B cell (primary cell): ENCODE measurements at regions not wholly inside any gene's neighbourhood (a gene's known extent, or its start where the extent isn't known, plus 50 kb on each side); places are given as distances from the start of the nearest gene placed in this dataset.

Experiments
- ATAC-seq: fragments of 200-7000 bp; cut with Tn5 transposase; one replicate; pipeline ENCODE4 v1.10.0; 2021; ENCODE audit warnings: low read depth, mild to moderate bottlenecking, moderate number of reproducible peaks, moderate library complexity
- CTCF ChIA-PET: fragments of 350-600 bp; sonication (Branson Sonifier 250); formaldehyde crosslinking; loops from one replicate; lab custom pipeline; 2021; ENCODE audit warnings: antibody characterized with exemption, inconsistent platforms; lab: Charles Lee
- POLR2A ChIA-PET: fragments of 350-600 bp; sonication (Branson Sonifier 250); formaldehyde crosslinking; loops from one replicate; lab custom pipeline; 2021; ENCODE audit warnings: antibody characterized with exemption; lab: Charles Lee
- DNase-seq: peaks from one replicate; pipeline ENCODE4 v3.0.0; 2013
- H2AFZ ChIP-seq: 2 replicates; pipeline ENCODE4 v1.6.1; 2012; ENCODE audit warnings: mild to moderate bottlenecking, low read depth, low read length; ENCODE audit not compliant: insufficient read depth, poor library complexity, severe bottlenecking
- H3K27ac ChIP-seq, 2 donors: 1 replicate in 1 of 2; 2 replicates in 1 of 2; pipeline ENCODE4 v1.5.1; 2012 to 2013; ENCODE audit warnings: low read length in 2 of 2, mild to moderate bottlenecking in 2 of 2, moderate library complexity in 1 of 2
- H3K27me3 ChIP-seq, 4 experiments: fragments of 200-600 bp in 1 of 4; sonication (generic) in 1 of 4; replicated peaks in 1 of 4; 1 replicate in 2 of 4; 2 replicates in 2 of 4; pipeline versions ENCODE4 v1.6.1 to v1.7.0; 2013 to 2016; ENCODE audit warnings: low read length in 3 of 4, mild to moderate bottlenecking in 2 of 4, mixed read lengths in 1 of 4, moderate library complexity in 1 of 4; ENCODE audit not compliant: insufficient read depth in 4 of 4, control insufficient read depth in 3 of 4; ENCODE audit errors: control extremely low read depth in 1 of 4
- H3K36me3 ChIP-seq, 2 experiments: replicated peaks in 1 of 2; 1 replicate in 1 of 2; 2 replicates in 1 of 2; pipeline versions ENCODE4 v1.6.1 to v1.7.1; 2013; ENCODE audit warnings: low read length in 1 of 2; ENCODE audit not compliant: insufficient read depth in 2 of 2, control insufficient read depth in 1 of 2; ENCODE audit errors: control extremely low read depth in 1 of 2, extremely low read depth in 1 of 2
- H3K4me1 ChIP-seq, 2 donors: fragments of 200-600 bp in 1 of 2; sonication (generic) in 1 of 2; 1 replicate in 1 of 2; 2 replicates in 1 of 2; pipeline versions ENCODE4 v1.5.1 to v1.6.1; 2013 to 2017; ENCODE audit warnings: low read length in 2 of 2; ENCODE audit not compliant: control insufficient read depth in 2 of 2, insufficient read depth in 2 of 2
- H3K4me2 ChIP-seq: replicated peaks from 2 replicates; pipeline ENCODE3; 2012; ENCODE audit warnings: mild to moderate bottlenecking, low read depth, low read length; ENCODE audit not compliant: poor library complexity, severe bottlenecking
- H3K4me3 ChIP-seq, 5 experiments: fragments of 200-600 bp in 1 of 5; sonication (generic) in 1 of 5; 1 replicate in 3 of 5; 2 replicates in 2 of 5; pipeline versions ENCODE4 v1.5.1 to v1.7.0; 2011 to 2016; ENCODE audit warnings: low read length in 4 of 5, mild to moderate bottlenecking in 4 of 5, low read depth in 2 of 5, control low read depth in 1 of 5, moderate library complexity in 1 of 5; ENCODE audit not compliant: insufficient read depth in 1 of 5; ENCODE audit errors: control extremely low read depth in 1 of 5, extremely low read depth in 1 of 5
- H3K79me2 ChIP-seq: fragments of 200-600 bp; sonication (generic); one replicate; pipeline ENCODE4 v1.6.0; 2016; ENCODE audit warnings: low read length; ENCODE audit not compliant: control insufficient read depth, insufficient read depth
- H3K9ac ChIP-seq: fragments of 200-600 bp; sonication (generic); 2 replicates; pipeline ENCODE4 v1.6.1; 2017; ENCODE audit warnings: mild to moderate bottlenecking, low read length, moderate library complexity
- H3K9me3 ChIP-seq, 3 donors: one replicate each; pipeline versions ENCODE4 v1.6.1 to v1.7.1; 2013; ENCODE audit warnings: low read length in 2 of 3; ENCODE audit not compliant: control insufficient read depth in 2 of 3, insufficient read depth in 1 of 3; ENCODE audit errors: control extremely low read depth in 1 of 3
- H4K20me1 ChIP-seq: 2 replicates; pipeline ENCODE4 v1.6.0; 2012; ENCODE audit warnings: mild to moderate bottlenecking, low read length; ENCODE audit not compliant: insufficient read depth, control insufficient read depth, poor library complexity, severe bottlenecking
- H3K27ac Mint-ChIP-seq: one replicate; pipeline ENCODE4 v1.8.0; 2021; ENCODE audit warnings: mixed read lengths
- H3K27me3 Mint-ChIP-seq: one replicate; pipeline ENCODE4 v1.8.0; 2021; ENCODE audit warnings: mixed read lengths
- H3K4me1 Mint-ChIP-seq: one replicate; pipeline ENCODE4 v1.8.0; 2021; ENCODE audit warnings: mixed read lengths
- H3K4me3 Mint-ChIP-seq: one replicate; pipeline ENCODE4 v1.8.0; 2021; ENCODE audit warnings: mixed read lengths
- H3K9me3 Mint-ChIP-seq: one replicate; pipeline ENCODE4 v1.8.0; 2022; ENCODE audit warnings: mixed read lengths; ENCODE audit not compliant: insufficient read depth
- EZH2 ChIP-seq: IDR thresholded peaks from 2 replicates; pipeline ENCODE4 v1.6.1; 2012; ENCODE audit warnings: borderline replicate concordance, low read depth, mild to moderate bottlenecking, moderate library complexity, low read length; ENCODE audit not compliant: insufficient read depth, poor library complexity, severe bottlenecking
- WGBS: methylation state at CpG from one replicate; pipeline ENCODE4 v1.1.5; 2013; ENCODE audit warnings: missing lambda C conversion rate; ENCODE audit not compliant: insufficient coverage; 5-methylcytosine and 5-hydroxymethylcytosine counted together
- intact Hi-C: fragments of 100-400 bp; cut with micrococcal nuclease; formaldehyde crosslinking; loops from one replicate; pipeline ENCODE4 v1.10.0; 2022
- TF ChIP-seq, protein P1 (sequence below): fragments of 200-600 bp; IDR thresholded peaks from one replicate; pipeline ENCODE4 v1.8.0; 2022; ENCODE audit warnings: antibody characterized with exemption, mild to moderate bottlenecking

DNA sequence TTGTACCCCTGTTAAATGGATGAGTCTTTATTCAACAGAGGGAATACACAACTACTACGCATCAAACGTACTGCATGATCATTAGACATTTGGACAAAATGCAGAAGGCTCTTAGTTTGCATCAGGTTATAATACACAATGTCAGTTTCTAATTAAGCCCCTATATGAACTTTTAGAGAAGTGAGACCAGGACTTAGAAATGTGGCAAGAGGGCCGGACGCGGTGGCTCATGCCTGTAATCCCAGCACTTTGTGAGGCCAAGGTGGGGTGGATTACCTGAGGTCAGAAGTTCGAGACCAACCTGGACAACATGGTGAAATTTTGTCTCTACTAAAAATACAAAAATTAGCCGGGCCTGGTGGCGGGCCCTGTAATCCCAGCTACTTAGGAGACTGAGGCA, 76.3 kb upstream of the MGMT start:
- ChIA-PET POLR2A (no interaction called here), CTCF (no interaction called here)
- Histone ChIP-seq H3K79me2 (no peaks in the 10 kb centered on the region), H3K4me2 (no peak overlapping the region), H3K9me3 (no peaks in the 10 kb centered on the region), H4K20me1 (no peaks in the 10 kb centered on the region), H3K27me3 (no peaks in the 10 kb centered on the region), H2AFZ (no peak overlapping the region), H3K4me3 (no peak overlapping the region), H3K4me1 (no peaks in the 10 kb centered on the region), H3K36me3 (no peaks in the 10 kb centered on the region), H3K27ac (no peak overlapping the region), H3K9ac (no peak overlapping the region)
- ATAC-seq = no peak
- TF ChIP-seq EZH2 = no peak
- TF ChIP-seq, protein P1, sequence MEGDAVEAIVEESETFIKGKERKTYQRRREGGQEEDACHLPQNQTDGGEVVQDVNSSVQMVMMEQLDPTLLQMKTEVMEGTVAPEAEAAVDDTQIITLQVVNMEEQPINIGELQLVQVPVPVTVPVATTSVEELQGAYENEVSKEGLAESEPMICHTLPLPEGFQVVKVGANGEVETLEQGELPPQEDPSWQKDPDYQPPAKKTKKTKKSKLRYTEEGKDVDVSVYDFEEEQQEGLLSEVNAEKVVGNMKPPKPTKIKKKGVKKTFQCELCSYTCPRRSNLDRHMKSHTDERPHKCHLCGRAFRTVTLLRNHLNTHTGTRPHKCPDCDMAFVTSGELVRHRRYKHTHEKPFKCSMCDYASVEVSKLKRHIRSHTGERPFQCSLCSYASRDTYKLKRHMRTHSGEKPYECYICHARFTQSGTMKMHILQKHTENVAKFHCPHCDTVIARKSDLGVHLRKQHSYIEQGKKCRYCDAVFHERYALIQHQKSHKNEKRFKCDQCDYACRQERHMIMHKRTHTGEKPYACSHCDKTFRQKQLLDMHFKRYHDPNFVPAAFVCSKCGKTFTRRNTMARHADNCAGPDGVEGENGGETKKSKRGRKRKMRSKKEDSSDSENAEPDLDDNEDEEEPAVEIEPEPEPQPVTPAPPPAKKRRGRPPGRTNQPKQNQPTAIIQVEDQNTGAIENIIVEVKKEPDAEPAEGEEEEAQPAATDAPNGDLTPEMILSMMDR = no peak
- Mint-ChIP-seq H3K27ac (no peak overlapping the region), H3K27me3 (peaks cover 4% of the 10 kb centered on the region), H3K4me3 (no peak overlapping the region), H3K4me1 (no peaks in the 10 kb centered on the region), H3K9me3 (no peaks in the 10 kb centered on the region)
- intact Hi-C loops = no loop called here
- no peak for DNase-seq
- 100% methylated on average over 2 of the region's 8 CpGs for WGBS

DNA sequence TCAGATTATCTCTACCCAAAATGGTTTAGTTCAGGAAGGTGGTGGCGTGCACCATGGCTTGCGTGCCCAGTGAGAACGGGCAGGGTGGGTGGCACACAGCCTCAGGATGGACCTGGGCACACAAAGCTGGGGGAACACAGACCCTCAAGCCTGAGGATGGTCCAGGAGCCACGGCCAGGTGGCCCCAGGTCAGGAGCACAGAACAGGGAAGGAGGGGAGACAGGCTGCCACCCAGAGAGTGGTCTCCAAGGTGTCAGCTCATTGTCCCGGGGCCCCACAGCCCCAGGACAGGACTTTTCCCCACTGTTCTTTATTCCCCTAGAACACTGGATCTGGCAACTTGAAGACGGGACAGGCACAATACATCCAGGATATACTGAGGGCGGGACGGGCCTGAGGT, 75.6 kb upstream of the MGMT start:
- H3K9ac ChIP-seq = no peak overlapping the region
- ATAC-seq = no peak
- H2AFZ ChIP-seq = no peak overlapping the region

More for the DNA sequence above, 75.6 kb upstream of the MGMT start:
- POLR2A ChIA-PET = no interaction called here
- H3K27ac ChIP-seq = no peak overlapping the region
- H3K4me1 ChIP-seq = no peaks in the 10 kb centered on the region
- CTCF ChIA-PET = no interaction called here
- H3K4me3 ChIP-seq = no peak overlapping the region
- Mint-ChIP-seq H3K4me1 (no peaks in the 10 kb centered on the region), H3K4me3 (no peak overlapping the region), H3K9me3 (no peaks in the 10 kb centered on the region), H3K27me3 (peaks cover 4% of the 10 kb centered on the region), H3K27ac (no peak overlapping the region)
- TF ChIP-seq, protein P1 = no peak
- no peak for TF ChIP-seq EZH2
- DNase-seq = no peak
- no peaks in the 10 kb centered on the region for H3K36me3 ChIP-seq
- WGBS = 91% methylated on average over 7 of the region's 8 CpGs
- no peaks in the 10 kb centered on the region for H4K20me1 ChIP-seq
- no peaks in the 10 kb centered on the region for H3K27me3 ChIP-seq
- H3K9me3 ChIP-seq = no peaks in the 10 kb centered on the region
- no peaks in the 10 kb centered on the region for H3K79me2 ChIP-seq
- intact Hi-C loops = no loop called here
- H3K4me2 ChIP-seq = no peak overlapping the region
